Adrenal gland (tissue), 5 donors: ENCODE measurements at regions not wholly inside any gene's neighbourhood (a gene's known extent, or its start where the extent isn't known, plus 50 kb on each side); places are given as distances from the start of the nearest gene placed in this dataset.

Experiments used
- CTCF ChIP-seq, 6 experiments: fragments of 450-650 bp in 4 of 6; fragments of 200-600 bp in 2 of 6; sonication (generic) in 1 of 6; IDR thresholded peaks; 1 replicate in 5 of 6; 2 replicates in 1 of 6; pipeline versions ENCODE4 v1.5.1 to v1.8.0; 2016 to 2021; ENCODE audit warnings: antibody characterized with exemption in 6 of 6, mild to moderate bottlenecking in 2 of 6, moderate library complexity in 1 of 6
- POLR2A ChIP-seq, 2 donors: fragments of 450-650 bp; IDR thresholded peaks; one replicate each; pipeline ENCODE4 v1.6.1; 2017; ENCODE audit warnings: antibody characterized with exemption in 2 of 2, mild to moderate bottlenecking in 2 of 2, moderate library complexity in 1 of 2
- donor health status: DM: no; HTN: no; CAD: no.

- TF ChIP-seq CTCF (IDR thresholded peaks at IDR 0.05): no peak
- TF ChIP-seq POLR2A (IDR thresholded peaks at IDR 0.05): no peak
These were observed 491.7 kb upstream of the NXPH2 start for GRCh38 chr2:139271879-139272278.
